ENCODE measurements at regions not wholly inside any gene's neighbourhood (a gene's known extent, or its start where the extent isn't known, plus 50 kb on each side); places are given as distances from the start of the nearest gene placed in this dataset.

GRCh38 chr5:114221807-114222206 is 140.1 kb upstream of the KCNN2 start:
- TF ChIP-seq CTCF (IDR thresholded peaks at IDR 0.05 in 4 of 5, conservative IDR thresholded peaks at IDR 0.05 in 1 of 5) = no peak
- no peak for TF ChIP-seq POLR2A (IDR thresholded peaks at IDR 0.05)
